NCI-H82 (cell line): ENCODE measurements at regions not wholly inside any gene's neighbourhood (a gene's known extent, or its start where the extent isn't known, plus 50 kb on each side); places are given as distances from the start of the nearest gene placed in this dataset.
A peak's percentile ranks its signal among the peaks of the same experiment; 100 is the strongest.
"Not testable (repeated sequence)": the region's sequence is repeated elsewhere in the genome, so short reads cannot be mapped to it uniquely, and the experiment has no call there.

Experiments used
- DNase-seq: peaks from one replicate; lab custom pipeline; 2025; lab: John Stamatoyannopoulos, UW

DNA sequence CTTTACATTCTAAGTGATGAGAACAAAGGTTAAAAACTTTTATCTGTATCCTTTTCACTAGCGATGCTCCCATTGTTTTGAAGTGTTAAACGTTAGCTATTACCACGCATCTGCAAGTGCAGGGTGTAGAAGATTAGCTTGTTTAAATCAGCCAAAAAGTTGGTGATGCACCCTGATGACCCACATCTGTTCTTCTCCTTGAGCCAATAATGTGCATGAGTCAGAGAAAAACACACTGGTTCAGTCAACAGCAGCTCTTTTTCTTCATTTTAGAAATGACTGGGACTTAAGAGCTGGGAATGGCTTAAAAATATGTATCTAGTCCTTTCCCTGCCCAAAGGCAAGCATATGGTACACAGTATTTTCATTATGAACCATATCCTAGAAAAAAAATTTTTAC is 323.5 kb upstream of the PDE3A start:
- no peak for DNase-seq

DNA sequence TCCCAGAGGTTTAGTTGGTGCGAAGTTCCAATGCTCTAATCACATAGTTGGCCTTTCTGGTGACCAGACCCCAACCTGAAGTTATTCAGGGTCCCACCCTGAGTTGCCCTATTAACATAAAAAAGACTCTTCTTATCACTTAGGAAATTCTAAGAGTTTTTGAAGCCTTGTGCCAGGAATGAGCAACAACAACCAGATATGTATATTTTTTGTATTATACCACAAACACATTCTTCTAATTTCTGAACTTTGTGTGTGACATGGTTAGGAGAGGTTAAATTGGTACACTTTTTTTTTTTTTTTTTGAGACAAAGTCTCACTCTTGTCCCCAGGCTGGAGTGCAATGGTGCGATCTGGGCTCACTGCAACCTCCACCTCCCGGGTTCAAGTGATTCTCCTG is 320.4 kb upstream of the PDE3A start:
- DNase-seq: no peak

DNA sequence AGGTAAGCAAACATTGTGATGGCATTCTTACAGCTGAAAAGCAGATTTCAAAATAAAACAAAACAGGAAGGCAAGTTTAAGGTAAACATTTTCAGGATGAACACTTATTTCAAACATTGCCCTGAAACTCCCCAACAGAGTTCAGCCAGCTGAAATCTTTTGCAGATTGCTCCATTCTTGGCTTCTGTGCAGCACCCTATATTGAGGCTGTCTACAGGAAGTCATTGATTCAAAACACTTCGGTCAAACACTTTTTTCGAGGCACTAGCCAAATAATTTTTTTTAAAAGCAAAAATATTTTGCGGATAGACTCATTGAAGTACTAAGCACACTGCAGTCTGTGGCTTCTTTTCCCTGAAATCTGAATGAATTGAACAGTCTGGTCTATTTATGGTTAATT is 318.1 kb upstream of the PDE3A start:
- no peak for DNase-seq

DNA sequence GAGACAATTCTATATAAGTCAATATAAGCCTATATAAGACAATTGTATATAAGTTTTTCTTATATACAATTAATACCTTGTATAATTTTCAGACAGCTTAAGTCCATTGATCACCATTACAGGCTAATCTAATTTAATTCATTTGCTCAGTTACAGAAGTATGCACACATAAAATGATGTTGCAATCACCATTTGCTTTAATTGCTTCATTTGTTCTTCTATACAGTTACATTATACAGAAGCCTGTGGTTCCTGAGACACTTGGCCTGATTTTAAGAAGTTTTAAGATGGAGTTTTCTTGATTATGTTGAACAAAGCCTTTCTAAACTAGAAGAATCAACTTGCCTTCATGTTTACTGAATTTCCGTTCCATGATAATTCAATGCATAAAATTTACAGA is 314.6 kb upstream of the PDE3A start:
- DNase-seq: no peak

DNA sequence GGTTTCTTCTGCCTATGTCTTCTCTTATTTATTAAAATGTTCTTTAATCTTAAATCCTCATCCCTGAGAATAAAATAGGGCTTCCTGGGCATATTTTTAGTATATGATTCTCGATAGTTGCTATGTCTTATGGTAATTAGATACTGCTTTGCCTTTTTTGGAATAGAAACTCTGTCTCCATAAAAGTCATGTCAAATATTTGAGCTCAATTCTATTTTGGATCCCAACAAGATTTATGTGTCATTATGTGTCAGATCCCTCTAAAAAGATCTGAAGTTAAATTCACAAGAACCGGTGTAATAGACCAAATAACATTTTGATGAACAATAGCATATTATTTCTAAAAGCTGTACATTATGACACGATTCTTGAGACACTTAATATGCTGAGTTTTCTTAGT is 312.5 kb upstream of the PDE3A start:
- no peak for DNase-seq

DNA sequence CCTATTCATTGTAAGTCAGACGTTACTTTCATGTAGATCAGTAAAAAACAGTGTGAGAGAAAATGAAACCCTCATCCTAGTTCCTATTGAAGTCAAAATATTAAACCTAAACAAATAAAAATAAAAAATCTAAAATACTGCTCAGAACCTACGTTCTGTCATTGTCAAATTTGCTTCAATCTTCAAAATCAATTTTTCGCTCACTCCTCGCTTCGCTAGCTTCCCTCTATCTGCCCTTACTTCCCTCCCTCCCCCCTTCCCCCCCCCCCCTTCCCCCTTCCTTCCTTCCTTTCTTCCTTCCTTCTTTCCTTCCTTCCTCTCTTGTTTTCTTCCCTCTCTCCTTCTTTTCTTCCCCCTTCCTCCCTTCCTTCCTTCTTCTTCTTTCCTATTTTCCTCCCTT is 310.9 kb upstream of the PDE3A start:
- no peak for DNase-seq

DNA sequence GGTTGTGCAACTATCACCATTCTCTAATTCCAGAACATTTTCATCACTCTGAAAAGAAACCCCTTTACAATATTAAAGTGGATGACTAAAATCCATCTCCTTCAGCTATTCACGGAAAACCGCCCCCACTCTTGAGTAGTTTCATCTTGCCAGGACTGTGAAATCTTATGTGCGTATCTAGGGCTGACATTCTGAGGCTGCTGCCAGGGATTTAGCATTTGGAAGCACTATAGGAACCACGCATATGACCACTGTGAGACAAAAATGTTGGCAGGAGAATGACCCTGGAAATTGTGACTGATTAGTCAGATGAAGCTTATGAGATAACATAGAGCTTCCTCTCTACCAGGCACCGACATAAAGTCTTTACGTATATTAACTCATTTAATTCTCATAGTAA is 305.2 kb upstream of the PDE3A start:
- no peak for DNase-seq

DNA sequence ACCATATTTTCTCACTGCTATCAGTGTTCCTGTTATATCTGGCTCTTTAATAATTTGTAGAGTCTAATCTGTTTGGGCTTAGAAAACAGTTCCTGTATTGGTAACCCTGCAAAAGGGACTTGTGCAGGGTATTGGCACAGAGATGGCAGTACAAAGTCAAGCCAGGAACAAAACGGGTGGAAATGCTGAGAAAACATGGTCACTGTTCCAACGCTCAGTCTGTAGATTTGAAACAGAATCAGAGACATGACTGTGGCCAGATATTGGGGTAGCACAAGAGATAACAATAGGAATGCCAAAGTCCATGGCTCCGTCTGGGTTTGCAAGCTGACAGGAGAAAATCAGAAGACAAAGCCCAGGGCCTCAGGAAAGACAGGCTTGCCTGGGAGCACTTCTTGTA is 290.7 kb upstream of the PDE3A start:
- DNase-seq: no peak

DNA sequence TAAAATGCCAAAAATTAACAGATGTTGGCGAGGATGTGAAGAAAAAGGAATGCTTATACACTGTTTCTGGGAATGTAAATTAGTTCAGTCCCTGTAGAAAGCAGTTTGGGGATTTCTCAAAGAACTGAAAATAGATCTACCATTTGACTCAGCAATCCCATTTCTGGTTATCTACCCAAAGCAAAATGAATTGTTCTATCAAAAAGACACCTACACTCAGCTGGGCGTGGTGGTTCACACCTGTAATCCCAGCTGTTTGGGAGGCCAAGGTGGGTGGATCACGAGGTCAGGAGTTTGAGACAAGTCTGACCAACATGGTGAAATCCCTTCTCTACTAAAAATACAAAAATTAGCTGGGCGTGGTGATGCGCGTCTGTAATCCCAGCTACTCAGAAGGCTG is 279.3 kb upstream of the PDE3A start:
- DNase-seq: no peak

DNA sequence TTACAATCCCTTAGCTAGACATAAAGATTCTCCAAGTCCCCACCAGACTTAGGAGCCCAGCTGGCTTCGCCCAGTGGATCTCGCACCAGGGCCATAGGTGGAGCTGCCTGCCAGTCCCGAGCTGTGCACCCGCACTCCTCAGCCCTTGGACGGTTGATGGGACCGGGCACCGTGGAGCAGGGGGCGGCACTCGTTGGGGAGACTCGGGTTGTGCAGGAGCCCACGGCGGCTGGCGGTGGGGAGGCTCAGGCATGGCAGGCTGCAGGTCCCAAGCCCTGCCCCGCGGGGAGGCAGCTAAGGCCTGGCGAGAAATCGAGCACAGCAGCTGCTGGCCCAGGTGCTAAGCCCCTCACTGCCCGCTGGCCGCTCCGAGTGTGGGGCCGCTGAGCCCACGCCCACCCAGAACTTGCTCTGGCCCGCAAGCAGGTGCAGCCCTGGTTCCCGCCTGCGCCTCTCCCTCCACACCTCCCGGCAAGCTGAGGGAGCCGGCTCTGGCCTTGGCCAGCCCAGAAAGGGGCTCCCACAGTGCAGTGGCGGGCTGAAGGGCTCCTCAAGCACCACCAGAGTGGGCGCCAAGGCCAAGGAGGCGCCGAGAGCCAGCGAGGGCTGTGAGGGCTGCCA is 275.0 kb upstream of the PDE3A start:
- not testable (repeated sequence) for DNase-seq

DNA sequence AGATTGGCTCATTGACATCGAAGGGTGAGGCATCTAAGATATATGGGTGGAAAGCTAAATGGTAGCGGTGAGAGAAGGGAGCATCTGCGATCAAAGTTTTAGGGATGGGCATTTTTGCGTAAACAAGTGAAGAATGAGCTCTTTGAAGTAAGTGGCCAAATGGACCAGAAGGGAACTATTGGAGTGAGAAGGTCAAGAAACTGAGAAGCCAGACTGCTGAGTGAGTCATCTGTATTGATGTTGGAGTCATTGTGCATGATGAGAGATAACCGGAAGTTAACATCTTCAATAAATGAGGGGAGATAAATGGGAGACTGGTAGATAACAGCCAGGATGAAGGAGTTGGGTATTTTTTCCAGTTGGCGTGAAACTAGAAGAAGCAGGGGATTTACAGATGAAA is 271.9 kb upstream of the PDE3A start:
- DNase-seq: no peak

DNA sequence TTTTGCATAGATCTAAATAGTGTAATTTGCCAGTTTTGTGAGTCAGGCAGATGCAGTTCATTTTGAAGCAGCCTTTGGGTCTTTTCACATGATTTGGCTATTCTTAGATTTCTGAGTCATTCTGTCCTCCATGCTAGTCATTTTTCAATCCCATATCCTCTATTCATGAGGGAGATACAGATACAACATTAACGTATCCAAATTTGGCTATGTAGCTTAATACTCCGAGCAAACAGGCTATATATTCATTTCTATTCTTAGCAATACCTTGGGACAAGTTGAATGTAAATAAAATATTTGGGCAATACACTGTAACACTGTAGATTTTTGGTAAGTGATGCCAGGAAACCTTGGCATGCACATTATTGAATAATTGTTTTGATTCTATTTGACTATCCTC is 270.7 kb upstream of the PDE3A start:
- no peak for DNase-seq

DNA sequence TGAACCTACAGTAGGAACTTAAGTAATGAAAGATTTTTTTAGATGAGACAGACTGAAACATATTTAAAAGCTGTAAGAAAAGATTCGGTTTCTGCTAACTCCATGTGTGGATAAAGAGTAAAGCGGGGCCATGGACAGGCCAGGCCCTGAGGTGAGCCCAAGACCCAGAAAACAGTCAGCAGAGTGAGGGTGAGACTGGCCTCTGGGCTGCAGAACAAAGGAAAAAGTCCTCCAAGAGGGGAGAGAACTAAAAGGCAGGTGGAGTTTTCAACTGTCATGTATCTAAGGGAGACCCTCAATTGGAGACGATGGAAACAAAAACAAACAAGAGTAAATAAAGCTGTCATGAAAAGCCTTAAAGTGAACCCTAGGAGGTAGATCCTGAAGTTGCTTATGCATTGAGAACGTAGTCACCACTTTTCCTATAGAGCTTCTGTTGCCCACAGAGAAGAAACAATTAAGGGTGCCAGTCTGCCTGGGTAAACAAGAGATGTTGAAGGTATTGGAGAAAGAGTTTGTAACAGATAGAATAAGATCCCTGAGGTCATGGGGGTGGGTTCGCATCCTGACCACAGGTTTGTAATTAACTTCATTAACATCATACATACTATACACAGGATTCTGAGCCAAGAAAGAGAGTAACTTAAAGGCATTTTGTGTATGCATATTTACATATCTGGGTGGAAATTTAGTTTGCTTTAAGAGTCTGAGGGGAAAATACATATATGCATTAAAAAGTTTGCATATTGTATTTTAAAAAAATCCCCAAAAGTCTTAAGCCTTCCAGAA is 268.7 kb upstream of the PDE3A start:
- DNase-seq: no peak

DNA sequence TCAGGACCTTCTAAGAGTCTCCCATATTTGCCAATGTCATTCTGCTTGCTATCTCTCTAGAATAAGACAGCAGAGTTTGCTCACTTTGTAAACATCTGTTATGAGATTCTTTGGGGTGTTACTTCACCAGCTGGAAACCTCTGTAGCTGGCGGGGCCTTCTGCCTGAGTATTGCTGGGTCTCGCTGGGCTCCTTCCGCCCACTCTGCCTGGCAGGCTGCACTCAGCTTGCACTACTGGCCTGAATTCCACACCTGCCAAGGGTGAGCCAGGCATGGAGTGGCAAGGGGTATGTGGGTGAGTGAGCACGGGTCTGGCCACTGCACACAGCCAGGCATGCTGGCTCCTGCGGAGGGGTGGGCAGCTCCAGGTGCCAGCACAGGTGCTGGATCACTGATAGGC is 267.3 kb upstream of the PDE3A start:
- no peak for DNase-seq

DNA sequence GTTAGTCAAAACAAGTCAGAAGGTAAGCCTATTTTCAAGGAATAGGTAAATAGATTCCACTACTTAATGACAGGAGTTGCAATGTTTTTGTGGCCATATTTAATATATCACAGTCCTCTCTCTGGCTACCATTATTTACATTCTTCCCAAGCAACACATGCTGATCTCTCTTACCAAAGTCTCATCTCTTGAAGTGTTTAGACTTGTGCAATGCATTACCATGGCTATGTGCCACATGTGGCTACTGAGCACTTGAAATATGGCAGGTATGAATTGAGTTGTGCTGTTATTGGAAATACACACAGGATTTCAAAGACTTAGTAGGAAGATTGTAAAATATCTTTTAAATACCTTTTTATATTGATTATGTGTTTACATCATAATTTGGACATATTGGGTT is 262.4 kb upstream of the PDE3A start:
- DNase-seq: no peak

DNA sequence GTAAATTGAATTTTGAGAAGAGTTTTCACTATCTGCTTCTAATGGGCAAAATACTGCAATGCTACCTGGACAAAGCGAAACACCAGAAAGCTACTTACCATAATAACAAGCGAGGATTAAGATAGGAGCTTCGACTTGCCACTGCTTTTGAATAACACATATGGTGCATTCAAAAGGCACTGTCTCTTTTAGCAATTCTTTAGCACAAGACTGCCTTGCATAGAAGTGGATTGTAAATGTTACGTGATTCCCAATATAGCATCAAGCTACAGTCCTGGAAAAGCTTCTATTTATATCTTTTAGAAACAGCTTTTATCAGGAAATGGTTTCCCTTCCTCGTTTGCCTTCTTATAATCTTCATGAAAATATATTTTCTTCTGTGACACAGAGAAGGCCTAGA is 258.7 kb upstream of the PDE3A start:
- peak; percentile 23 for DNase-seq

DNA sequence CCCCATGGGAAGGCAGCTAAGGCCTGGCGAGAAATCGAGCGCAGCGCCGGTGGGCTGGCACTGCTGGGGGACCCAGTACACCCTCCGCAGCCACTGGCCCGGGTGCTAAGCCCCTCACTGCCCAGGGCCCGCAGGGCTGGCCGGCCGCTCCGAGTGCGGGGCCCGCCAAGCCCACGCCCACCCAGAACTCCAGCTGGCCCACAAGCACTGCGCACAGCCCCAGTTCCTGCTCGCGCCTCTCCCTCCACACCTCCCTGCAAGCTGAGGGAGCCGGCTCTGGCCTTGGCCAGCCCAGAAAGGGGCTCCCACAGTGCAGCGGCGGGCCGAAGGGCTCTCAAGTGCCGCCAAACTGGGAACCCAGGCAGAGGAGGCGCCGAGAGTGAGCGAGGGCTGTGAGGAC is 253.0 kb upstream of the PDE3A start:
- DNase-seq: not testable (repeated sequence)

DNA sequence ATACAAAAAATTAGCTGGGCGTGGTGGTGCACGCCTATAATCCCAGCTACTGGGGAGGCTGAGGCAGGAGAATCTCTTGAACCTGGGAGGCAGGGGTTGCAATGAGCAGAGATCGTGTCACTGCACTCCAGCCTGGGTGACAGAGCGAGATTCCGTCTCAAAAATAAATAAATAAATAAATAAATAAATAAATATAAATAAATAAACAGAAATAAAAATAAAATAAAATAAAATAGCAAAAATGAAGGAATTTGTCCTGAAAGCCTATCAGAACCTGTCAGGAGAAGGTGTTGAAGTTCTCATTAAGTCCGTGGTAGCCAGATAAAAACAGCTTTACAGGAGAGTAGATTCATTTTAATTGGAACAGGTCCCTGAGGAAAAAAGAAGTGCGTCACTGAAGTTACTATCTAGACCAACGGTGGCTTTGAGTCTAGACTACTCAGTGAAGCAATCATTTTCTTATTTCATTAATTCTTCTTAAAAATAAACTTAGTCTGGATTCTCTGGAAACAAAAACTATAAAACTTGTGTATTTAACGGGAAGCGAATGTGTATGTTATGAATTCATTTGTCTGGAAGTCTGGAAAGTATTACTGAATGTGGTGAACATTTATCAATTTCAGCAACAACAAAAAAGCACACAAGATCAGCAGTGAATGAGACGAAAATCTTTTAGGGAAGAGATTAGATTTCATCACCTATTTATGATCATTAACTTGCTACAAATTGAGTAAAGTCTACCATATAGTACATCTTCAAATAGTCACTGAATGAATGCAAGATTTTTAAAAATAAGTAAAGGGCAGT is 248.5 kb upstream of the PDE3A start:
- no peak for DNase-seq

DNA sequence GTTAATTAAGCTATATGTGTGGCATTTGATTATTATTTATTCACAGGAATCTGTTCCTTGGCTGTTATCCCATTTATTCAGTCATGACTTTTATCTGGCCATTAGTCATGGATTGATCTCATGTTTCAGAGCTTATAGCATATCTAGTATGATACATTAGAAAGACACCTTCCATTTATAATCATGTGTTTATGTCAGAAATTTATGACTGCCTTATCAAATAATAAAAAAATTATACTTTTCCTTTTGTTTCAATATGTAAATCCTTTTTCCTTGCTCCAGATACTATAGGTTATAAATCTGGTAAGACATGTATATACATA is 248.0 kb upstream of the PDE3A start:
- DNase-seq: no peak

DNA sequence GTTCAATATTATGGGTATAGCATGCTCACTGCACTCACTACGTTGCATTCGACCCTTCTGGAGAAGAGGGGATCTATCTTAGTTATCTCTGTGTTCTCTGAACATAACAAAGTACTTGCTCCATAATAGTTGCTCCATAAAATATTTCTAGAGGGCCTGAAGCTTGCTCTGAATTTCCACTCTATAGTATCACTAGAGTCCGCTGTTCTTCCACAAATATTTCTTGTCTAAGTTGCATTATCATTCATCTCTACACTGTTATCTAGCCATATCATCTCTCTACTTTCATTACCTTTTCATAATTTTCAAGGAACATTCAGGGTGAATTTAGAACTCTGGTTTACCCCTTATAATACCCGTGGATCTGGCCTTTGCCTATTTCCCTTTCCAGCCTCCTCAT is 246.1 kb upstream of the PDE3A start:
- DNase-seq: no peak

DNA sequence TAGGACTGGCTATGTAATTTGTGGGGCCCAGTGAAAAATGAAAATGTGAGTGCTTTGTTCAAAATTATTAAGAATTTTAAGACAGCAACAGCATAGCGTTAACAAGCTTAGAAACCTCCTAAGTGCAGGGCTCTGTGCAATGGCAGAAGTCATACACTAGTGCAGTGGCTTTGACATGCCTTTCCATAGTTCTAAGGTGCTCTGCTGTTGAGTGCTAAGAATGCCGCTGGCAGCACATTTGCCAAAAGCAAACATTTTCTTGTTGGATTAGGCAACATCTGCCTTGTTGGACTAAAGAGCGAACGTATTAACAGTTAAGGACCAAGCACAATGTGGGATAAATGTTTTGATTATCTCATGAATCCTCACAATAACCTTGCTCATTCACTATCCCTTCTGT is 244.9 kb upstream of the PDE3A start:
- DNase-seq: no peak

DNA sequence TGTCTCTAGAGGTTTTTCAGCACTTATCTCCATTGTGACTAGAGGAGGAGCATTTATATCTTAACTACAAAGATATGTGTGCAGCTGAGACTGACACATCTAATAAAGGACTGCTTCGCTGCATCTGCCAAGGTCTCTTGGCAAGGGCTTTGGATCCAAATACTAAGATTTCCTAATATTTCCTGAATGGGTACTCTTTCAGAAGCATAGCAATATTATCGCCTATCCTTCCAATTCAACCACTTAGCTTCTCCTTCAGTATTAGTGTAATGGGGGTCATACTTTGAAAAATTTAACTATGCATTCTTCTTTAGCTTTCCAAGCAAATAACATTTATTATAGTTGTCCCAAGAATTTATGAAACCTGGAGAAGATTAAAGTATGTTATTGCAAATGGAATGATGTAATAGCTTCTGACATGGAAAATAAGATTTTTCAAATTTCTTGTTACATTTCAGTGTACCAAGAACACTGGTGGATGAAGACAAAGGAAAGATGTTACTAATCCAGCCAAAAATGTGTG is 243.0 kb upstream of the PDE3A start:
- DNase-seq: no peak

DNA sequence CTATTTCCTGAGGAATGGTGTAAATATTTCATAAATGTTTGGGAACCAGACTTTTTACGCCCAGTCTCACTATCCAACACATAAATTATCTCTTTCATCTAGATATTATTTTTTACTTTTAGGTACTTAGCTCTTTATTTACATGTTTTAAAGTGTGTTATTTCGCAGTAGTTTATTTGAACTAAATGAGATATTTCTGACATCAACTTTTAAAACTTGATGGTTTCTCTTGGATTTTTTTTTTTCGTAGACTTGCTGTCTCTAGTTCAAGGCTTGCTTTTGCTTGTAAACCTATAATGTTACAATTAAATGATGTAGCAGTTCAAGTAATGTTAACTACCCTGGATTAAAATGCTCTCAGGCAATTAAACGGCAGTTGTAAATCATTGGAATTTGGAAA is 241.7 kb upstream of the PDE3A start:
- no peak for DNase-seq
